Smooth muscle cell (in vitro differentiated cells): ENCODE measurements at regions not wholly inside any gene's neighbourhood (a gene's known extent, or its start where the extent isn't known, plus 50 kb on each side); places are given as distances from the start of the nearest gene placed in this dataset.

Source experiments
- DNase-seq: peaks from one replicate; lab custom pipeline; 2025; ENCODE audit not compliant: unreplicated experiment; lab: John Stamatoyannopoulos, UW
- H2AFZ ChIP-seq: fragments of 200-600 bp; sonication (generic); 2 replicates; pipeline ENCODE4 v1.6.0; 2016; ENCODE audit warnings: antibody characterized with exemption, low read depth, mild to moderate bottlenecking
- H3F3A ChIP-seq: fragments of 200-600 bp; sonication (generic); 2 replicates; pipeline ENCODE4 v1.6.0; 2017; ENCODE audit warnings: antibody characterized with exemption, low read depth
- H3K27ac ChIP-seq: fragments of 200-600 bp; sonication (generic); 2 replicates; pipeline ENCODE4 v1.5.1; 2016; ENCODE audit warnings: low read depth, mild to moderate bottlenecking
- H3K27me3 ChIP-seq: fragments of 200-600 bp; sonication (generic); 2 replicates; pipeline ENCODE4 v1.6.1; 2016; ENCODE audit warnings: low read depth, mild to moderate bottlenecking
- H3K36me3 ChIP-seq: fragments of 200-600 bp; sonication (generic); 2 replicates; pipeline ENCODE4 v1.5.1; 2016; ENCODE audit warnings: low read depth
- H3K4me1 ChIP-seq: fragments of 200-600 bp; sonication (generic); 2 replicates; pipeline ENCODE4 v1.5.1; 2016; ENCODE audit warnings: low read depth
- H3K4me2 ChIP-seq: fragments of 200-600 bp; sonication (generic); 2 replicates; pipeline ENCODE4 v1.6.0; 2016; ENCODE audit warnings: mild to moderate bottlenecking
- H3K4me3 ChIP-seq: fragments of 200-600 bp; sonication (generic); 2 replicates; pipeline ENCODE4 v1.5.1; 2016; ENCODE audit warnings: mild to moderate bottlenecking
- H3K79me2 ChIP-seq: fragments of 200-600 bp; sonication (generic); 2 replicates; pipeline ENCODE4 v1.6.0; 2016; ENCODE audit warnings: low read depth, mild to moderate bottlenecking
- H3K9ac ChIP-seq: fragments of 200-600 bp; sonication (generic); 2 replicates; pipeline ENCODE4 v1.6.0; 2016; ENCODE audit warnings: low read depth
- H3K9me3 ChIP-seq: fragments of 200-600 bp; sonication (generic); replicated peaks from 2 replicates; pipeline ENCODE4 v1.5.1; 2016; ENCODE audit warnings: low read depth
- H4K20me1 ChIP-seq: fragments of 200-600 bp; sonication (generic); 2 replicates; pipeline ENCODE4 v1.6.0; 2016; ENCODE audit warnings: low read depth
- CTCF ChIP-seq: fragments of 200-600 bp; sonication (generic); IDR thresholded peaks from 2 replicates; pipeline ENCODE4 v1.5.1; 2017; ENCODE audit warnings: borderline replicate concordance, mild to moderate bottlenecking, antibody characterized with exemption; ENCODE audit not compliant: insufficient read depth, poor library complexity, severe bottlenecking
- WGBS: methylation state at CpG from one replicate; pipeline ENCODE4 v1.1.7; 2016; ENCODE audit warnings: low lambda C conversion rate; 5-methylcytosine and 5-hydroxymethylcytosine counted together

GRCh38 chr12:102535306-102535705, 54.9 kb upstream of the IGF1 start:
- H4K20me1 ChIP-seq = no peaks in the 10 kb centered on the region
- no peaks in the 10 kb centered on the region for H3F3A ChIP-seq
- no peak overlapping the region for H2AFZ ChIP-seq
- H3K9me3 ChIP-seq = no peaks in the 10 kb centered on the region
- no peaks in the 10 kb centered on the region for H3K79me2 ChIP-seq
- no peak overlapping the region for H3K4me2 ChIP-seq
- H3K27ac ChIP-seq = no peak overlapping the region
- H3K4me3 ChIP-seq = no peak overlapping the region
- H3K27me3 ChIP-seq = no peaks in the 10 kb centered on the region
- peaks cover 3% of the 10 kb centered on the region for H3K4me1 ChIP-seq
- WGBS = 93% methylated on average over 8 of the region's 8 CpGs
- H3K9ac ChIP-seq = no peak overlapping the region
- H3K36me3 ChIP-seq = no peaks in the 10 kb centered on the region
- no peak for DNase-seq
- no peak for TF ChIP-seq CTCF

GRCh38 chr12:102534899-102535298, 54.5 kb upstream of the IGF1 start:
- no peaks in the 10 kb centered on the region for H3F3A ChIP-seq
- no peak for TF ChIP-seq CTCF
- no peaks in the 10 kb centered on the region for H3K36me3 ChIP-seq
- no peaks in the 10 kb centered on the region for H4K20me1 ChIP-seq
- WGBS = 61% methylated on average over 13 of the region's 13 CpGs
- H3K4me3 ChIP-seq = no peak overlapping the region
- H2AFZ ChIP-seq = no peak overlapping the region
- no peaks in the 10 kb centered on the region for H3K4me1 ChIP-seq
- no peak for DNase-seq
- H3K9me3 ChIP-seq = no peaks in the 10 kb centered on the region
- H3K9ac ChIP-seq = no peak overlapping the region
- H3K27ac ChIP-seq = no peak overlapping the region
- no peaks in the 10 kb centered on the region for H3K79me2 ChIP-seq
- no peaks in the 10 kb centered on the region for H3K27me3 ChIP-seq
- H3K4me2 ChIP-seq = no peak overlapping the region

- H3K79me2 ChIP-seq = no peaks in the 10 kb centered on the region
- H2AFZ ChIP-seq = no peak overlapping the region
- no peaks in the 10 kb centered on the region for H3K36me3 ChIP-seq
- no peak overlapping the region for H3K4me3 ChIP-seq
- no peak for DNase-seq
- H3K9ac ChIP-seq = no peak overlapping the region
- no peaks in the 10 kb centered on the region for H4K20me1 ChIP-seq
- H3F3A ChIP-seq = no peaks in the 10 kb centered on the region
- H3K9me3 ChIP-seq = no peaks in the 10 kb centered on the region
- H3K4me1 ChIP-seq = no peaks in the 10 kb centered on the region
- no peak overlapping the region for H3K27ac ChIP-seq
- no peak overlapping the region for H3K4me2 ChIP-seq
- WGBS = 93% methylated on average over 9 of the region's 9 CpGs
- no peak for TF ChIP-seq CTCF
- no peaks in the 10 kb centered on the region for H3K27me3 ChIP-seq
Measured at GRCh38 chr12:102533483-102534215, 53.3 kb upstream of the IGF1 start.
